ENCODE measurements at regions not wholly inside any gene's neighbourhood (a gene's known extent, or its start where the extent isn't known, plus 50 kb on each side); places are given as distances from the start of the nearest gene placed in this dataset.
"Not testable (repeated sequence)": the region's sequence is repeated elsewhere in the genome, so short reads cannot be mapped to it uniquely, and the experiment has no call there.

GRCh38 chr6:100322886-100323285 is 141.8 kb downstream of the SIM1 start:
- no peak for DNase-seq

GRCh38 chr6:100320686-100321085 is 144.0 kb downstream of the SIM1 start:
- no peak for DNase-seq

- no peak for DNase-seq
Observed at GRCh38 chr6:100317031-100317430, 147.7 kb downstream of the SIM1 start.

DNA sequence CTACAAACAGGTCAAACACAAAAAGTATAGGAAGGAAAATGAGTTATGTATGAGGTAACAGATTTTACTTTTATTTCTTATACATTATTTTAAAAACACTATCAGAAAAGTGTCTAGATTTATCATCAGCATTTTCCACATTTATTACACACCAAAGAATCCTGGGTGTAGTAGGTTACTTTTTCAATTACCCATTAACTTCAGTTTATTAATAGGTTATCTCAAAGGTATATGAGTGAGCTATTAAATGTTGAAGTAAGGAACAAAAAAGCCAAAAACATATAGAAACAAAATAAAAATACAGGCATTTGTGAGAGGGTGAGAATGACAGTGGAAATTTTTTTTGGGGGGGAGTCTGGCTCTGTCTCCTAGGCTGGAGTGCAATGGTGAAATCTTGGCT is 150.5 kb downstream of the SIM1 start:
- DNase-seq = no peak

GRCh38 chr6:100311707-100312251 is 152.9 kb downstream of the SIM1 start:
- DNase-seq = no peak

GRCh38 chr6:100309174-100309573 is 155.5 kb downstream of the SIM1 start:
- no peak for DNase-seq

DNA sequence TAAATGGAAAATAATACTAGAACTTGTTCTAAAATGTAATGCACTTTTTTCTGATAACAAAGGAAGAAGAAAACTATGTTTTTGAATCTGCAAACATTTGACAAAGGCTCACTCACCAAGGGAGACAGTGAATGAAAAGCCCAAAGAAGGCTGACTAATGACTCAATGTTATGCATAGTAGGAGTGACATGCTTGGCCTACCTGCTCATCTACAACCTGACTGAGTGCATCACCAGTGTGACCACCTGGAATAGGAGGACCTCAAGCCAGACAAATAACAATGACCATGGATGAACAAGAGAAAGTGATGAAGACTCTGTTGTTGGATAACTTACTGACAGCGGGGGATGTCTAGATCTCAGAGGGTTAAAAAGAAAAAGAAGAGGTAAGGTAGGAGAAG is 157.2 kb downstream of the SIM1 start:
- DNase-seq = no peak

GRCh38 chr6:100305209-100305869 is 159.4 kb downstream of the SIM1 start:
- no peak for DNase-seq

DNA sequence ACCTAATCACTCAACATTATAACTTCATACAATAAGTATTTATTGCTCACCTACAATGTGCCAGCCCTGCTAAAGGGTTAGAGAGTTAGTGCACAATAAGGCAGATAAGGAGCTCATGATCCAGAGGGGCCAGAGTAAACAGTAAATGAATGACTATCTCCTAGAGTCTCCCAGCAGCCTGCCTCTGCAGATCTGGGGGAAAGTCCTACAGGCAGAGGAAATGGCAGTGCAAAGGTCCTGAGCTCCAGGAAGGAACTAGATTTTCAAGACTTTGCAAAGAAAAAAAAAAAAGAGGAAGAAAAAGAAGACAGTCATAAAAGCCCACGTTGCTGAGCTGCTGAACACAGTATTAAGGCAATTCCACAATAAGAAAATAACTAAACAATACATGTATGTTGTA is 160.1 kb downstream of the SIM1 start:
- no peak for DNase-seq

DNA sequence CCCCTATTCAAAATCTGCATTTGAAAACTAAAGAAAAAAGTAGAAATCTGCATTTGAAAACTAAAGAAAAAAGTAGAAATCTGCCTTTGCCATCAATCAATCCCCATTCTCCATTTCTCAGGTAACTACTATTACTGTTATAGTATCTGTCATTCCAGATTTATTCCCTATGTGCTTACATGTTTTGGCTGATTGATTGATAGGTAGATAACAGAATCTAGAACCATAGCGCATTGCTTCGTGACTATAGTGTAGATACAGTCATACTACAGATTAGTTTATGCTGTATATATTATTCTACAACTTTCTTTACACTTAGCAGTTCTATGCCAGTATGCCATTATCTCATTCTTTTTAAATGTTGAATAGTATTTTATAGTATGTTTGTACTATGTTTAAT is 163.0 kb downstream of the SIM1 start:
- DNase-seq = no peak

DNA sequence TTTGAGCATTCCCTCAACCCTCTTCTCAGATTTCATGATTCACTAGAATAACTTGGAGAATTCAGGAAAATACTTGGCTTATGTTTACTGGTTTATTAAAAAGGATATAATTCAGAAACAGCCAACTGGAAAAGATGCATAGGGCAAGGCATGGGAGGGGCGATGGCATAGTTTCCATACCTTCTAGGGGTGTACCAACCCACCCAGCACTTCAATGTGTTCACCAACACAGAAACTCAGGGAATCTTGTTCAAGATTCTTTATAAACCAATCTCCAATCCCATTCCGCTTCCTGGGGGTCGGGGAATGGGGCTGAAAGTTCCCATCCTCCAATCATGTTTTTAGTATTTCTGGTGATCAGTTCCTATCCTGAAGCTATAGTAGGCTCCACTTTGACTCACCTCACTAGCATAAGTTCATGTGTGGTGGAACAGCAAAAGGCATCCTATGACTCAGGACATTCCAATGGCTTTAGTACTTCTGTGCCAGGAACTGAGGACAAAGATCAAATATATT is 164.4 kb downstream of the SIM1 start:
- DNase-seq = no peak

GRCh38 chr6:100296810-100297544 is 167.7 kb downstream of the SIM1 start:
- peak; percentile 3 for DNase-seq

DNA sequence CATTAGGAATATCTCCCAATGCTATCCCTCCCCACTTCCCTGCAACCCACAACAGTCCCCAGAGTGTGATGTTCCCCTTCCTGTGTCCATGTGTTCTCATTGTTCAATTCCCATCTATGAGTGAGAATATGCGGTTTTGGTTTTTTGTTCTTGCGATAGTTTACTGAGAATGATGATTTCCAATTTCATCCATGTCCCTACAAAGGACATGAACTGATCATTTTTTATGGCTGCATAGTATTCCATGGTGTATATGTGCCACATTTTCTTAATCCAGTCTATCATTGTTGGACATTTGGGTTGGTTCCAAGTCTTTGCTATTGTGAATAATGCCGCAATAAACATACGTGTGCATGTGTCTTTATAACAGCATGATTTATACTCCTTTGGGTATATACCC is 169.5 kb downstream of the SIM1 start:
- not testable (repeated sequence) for DNase-seq

DNA sequence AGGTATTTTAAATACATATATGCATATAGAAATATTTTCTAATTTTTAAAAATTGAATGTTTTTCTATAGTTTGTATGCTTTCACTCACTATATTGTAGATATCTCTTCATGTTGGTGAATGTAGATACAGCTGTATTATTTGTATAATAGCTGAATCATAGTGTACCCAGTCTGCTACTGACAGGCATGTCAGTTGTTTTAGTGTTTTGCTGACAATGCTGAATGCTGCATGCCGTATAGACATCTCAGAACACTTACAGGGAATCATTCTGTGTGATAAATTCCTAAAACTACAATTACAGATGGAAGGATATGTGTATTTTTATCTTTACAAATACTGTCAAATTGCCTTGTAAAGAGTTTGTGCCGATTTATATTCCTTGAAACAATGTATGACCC is 175.4 kb downstream of the SIM1 start:
- DNase-seq = no peak

DNA sequence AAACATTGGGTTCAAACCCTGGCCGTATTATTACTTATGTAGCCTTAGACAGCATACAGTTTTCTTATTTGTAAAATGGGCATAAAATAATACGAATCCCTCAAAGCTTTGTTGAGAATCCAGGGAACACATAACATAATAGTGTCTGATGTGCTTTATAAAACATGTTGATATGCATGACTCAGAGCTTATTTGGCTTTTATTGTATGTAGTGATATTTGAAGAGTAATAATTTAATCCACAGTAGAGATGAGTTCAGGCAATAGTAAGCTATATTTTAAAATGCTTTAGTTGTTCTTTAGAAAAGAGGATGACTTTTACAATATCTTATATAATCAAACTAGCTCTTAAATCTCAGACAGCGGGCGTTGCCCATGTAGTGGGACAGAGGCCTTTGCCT is 176.4 kb downstream of the SIM1 start:
- no peak for DNase-seq

GRCh38 chr6:100283285-100283684 is 181.4 kb downstream of the SIM1 start:
- no peak for DNase-seq

DNA sequence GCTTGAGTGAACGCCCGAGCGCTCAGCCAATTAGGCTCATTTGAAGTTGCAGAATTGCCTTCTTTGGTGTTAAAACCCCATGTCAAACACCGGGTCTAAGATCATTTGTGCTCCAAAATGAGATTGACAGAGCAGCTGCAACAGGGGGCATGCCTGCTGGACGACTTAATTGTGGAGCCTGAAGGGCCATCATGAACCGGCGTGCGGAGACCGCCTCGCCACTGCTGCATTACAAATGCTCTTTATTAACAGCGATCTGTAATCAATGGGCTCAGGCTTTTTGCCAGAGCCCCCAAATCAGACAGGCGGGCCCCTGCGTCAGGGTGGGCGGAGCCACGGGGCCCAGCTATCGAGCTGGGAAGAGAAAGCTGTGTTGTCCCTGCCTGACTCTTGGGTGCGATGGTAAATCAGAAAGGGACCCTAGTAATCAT is 183.2 kb downstream of the SIM1 start:
- peak; percentile 81 for DNase-seq

DNA sequence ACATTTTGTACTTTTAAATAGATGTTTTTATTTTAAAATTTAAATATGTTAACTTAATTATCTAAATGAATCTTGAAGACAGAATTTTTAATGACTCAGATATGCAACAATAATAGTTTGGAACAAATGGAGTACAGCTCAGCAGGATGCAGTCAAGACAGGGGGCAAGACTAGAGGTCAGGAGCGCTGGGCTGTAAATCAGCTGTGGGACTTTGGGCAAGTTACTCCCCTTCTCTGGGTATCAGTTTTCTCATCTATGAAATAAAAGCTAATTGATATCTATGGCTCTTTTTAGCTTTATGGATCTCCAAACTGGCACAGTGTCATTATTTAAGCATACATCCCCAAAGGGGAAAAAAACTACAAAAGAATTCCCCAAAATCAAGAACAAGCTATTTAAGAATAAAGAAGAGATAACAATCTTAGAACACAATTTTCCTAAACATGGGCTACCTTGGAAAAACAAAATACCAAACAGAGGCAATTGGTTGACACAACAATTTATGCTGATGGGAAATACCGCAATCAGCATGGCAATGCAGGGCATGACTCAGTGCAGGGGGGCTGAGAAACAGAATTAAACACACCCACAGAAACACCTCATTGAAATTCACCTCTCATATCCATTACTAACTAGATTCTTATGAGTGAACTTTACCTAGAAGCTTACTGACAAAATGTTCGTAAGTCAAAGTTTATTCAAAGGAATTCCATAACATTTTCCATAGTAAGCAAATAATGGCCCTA is 188.2 kb downstream of the SIM1 start:
- DNase-seq = no peak

GRCh38 chr6:100274147-100274546 is 190.6 kb downstream of the SIM1 start:
- DNase-seq = no peak

DNA sequence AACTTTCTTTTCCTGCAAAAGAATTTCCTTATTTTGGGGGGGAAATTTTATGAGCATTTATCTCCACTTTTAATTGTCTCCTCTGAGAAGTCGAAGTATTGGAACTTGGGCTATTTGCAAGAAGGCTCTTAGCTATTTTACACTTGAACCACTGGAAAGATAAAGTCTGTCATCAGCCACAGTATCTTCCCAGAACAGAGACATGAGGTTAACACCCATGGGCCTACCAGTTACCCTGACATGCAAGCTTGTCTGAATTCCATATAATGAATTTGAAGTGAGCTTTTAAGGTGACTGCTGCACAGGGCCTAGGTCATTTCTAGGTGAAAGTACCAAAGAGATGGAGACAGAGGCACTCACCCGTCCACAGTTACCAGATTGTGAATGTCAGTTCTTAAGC is 193.1 kb downstream of the SIM1 start:
- no peak for DNase-seq

DNA sequence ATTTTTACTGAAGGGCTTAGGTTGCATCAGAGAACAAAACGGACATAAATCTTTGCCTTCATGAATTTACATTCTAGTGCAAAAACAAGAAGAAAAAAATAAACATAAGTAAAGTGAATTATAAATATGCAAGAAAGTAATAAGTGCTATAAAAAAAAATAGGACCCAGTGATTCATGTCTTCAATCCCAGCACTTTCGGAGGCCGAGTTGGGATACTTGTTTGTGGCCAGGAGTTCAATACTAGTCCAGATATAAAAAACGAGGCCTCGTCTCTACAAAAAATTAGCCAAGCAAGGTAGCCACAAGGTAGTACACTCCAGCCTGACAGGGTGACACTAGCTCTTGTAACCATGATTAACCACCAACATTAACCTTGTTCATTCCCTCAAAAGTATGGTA is 193.5 kb downstream of the SIM1 start:
- DNase-seq = no peak

DNA sequence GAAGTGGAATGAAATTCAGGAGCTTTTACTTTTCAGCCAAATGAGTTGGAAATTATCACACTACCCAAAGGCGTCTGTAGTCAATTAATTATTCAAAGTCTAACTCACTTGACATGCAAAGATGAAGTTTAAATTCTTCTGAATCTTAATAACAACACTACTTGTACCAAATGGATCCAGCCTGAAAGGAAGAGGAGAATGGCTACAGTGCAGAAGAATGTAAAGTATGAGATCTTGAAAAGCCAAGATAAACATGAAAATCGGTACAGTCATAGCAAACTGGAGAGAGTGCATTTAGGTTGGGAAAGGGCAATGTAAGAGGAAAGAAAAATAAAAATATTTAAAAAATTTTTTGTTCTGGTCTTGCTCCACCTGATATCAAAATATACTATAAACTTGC is 195.5 kb downstream of the SIM1 start:
- no peak for DNase-seq

DNA sequence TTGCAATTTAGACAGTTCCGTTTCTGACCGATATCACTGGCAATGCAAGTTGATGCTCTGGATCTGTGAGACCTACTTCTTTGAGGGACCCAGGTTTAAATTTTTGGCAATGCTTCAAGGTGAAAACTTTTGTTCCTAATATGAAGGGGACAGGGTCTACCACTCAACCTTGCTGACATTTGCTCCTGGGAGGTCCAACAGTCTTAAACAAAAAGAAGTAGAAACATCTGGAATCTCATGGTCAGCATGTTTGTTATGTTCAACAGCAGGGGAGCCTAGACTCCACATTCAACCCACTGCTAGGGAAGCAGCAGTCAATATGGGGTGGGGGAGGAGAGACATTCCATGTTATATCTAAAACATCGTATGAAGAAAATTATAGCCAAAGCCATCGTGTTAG is 196.4 kb downstream of the SIM1 start:
- DNase-seq = no peak

- no peak for DNase-seq
Observed at GRCh38 chr6:100267721-100268123, 197.0 kb downstream of the SIM1 start.
